ENCODE measurements at regions not wholly inside any gene's neighbourhood (a gene's known extent, or its start where the extent isn't known, plus 50 kb on each side); places are given as distances from the start of the nearest gene placed in this dataset.

DNA sequence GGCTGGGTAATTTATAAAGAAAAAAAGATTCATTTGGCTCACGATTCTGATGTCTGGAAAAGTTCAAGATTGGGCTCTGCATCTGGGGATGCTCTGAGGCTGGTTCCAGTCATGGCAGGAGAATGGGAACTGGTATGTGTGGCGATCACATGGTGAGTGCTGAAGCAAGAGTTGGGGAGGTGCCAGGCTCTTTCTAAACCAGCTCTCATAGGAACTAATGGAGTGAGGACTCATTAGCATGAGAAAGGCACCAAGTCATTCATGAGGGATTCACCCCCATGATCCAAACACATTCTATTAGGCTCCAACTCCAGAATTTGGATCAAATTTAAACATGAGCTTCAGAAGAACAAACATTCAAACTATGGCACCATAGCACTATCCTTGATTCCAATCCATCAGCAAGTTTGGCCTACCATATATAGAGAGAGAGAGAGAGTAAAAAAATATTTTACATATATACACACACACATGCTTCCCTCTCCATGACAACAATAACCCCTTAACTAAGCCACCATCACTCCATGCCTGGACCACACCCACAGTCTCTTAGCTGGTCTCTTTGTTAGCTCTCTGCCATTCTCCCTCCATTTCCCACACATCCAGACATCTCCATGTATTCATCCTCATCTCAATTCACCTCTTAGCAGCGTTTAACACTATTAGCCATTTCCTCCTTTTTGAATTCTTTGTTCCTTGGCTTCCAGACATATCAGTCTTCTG is 57.9 kb downstream of the NPY start:
- Histone ChIP-seq H3K27ac (ENCODE audit: low read length) (no peak overlapping the region), H2AFZ (ENCODE audit: low read depth, low read length) (no peak overlapping the region), H3K4me3 (ENCODE audit: low read depth in 1 of 2, low read length in 2 of 2) (no peak overlapping the region), H3K4me2 (ENCODE audit: insufficient read depth, low read length) (no peak overlapping the region), H3K9ac (ENCODE audit: low read depth, low read length) (no peak overlapping the region), H3K9me3 (ENCODE audit: insufficient read depth, low read length, severe bottlenecking) (no peaks in the 10 kb centered on the region), H3K4me1 (ENCODE audit: insufficient read depth, low read length) (no peaks in the 10 kb centered on the region), H3K27me3 (ENCODE audit: insufficient read depth, low read length, poor library complexity) (peaks cover 3% of the 10 kb centered on the region), H4K20me1 (ENCODE audit: insufficient read depth, low read length) (no peaks in the 10 kb centered on the region), H3K79me2 (ENCODE audit: insufficient read depth, low read length) (no peaks in the 10 kb centered on the region), H3K36me3 (ENCODE audit: insufficient read depth, low read length) (no peaks in the 10 kb centered on the region)
- no peak for ATAC-seq (ENCODE audit: insufficient read depth, low read depth)
- DNase-seq: no peak
- TF ChIP-seq, protein P1, sequence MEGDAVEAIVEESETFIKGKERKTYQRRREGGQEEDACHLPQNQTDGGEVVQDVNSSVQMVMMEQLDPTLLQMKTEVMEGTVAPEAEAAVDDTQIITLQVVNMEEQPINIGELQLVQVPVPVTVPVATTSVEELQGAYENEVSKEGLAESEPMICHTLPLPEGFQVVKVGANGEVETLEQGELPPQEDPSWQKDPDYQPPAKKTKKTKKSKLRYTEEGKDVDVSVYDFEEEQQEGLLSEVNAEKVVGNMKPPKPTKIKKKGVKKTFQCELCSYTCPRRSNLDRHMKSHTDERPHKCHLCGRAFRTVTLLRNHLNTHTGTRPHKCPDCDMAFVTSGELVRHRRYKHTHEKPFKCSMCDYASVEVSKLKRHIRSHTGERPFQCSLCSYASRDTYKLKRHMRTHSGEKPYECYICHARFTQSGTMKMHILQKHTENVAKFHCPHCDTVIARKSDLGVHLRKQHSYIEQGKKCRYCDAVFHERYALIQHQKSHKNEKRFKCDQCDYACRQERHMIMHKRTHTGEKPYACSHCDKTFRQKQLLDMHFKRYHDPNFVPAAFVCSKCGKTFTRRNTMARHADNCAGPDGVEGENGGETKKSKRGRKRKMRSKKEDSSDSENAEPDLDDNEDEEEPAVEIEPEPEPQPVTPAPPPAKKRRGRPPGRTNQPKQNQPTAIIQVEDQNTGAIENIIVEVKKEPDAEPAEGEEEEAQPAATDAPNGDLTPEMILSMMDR (IDR thresholded peaks at IDR 0.05; ENCODE audit: borderline replicate concordance, extremely low read depth, low read length, poor library complexity, severe bottlenecking): no peak

DNA sequence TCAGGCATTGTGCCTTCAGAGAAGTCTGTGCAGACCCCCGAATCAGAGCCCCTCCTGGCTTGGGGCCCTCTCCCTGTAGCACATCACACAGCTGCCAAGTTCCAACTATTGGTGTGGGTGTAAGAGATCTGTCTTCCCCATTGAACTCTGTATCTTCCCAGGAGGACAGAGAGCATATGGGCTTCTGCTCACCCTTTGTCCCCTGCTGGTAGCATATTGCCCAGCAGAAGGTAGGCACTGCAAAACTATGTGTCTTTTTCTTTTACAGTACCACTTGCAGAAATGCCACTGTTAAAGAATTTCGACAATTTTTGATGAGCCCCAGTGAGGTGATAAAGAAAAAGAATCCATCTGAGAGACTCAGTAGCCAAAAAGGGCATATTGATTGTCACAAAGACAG is 59.6 kb downstream of the NPY start:
- no peaks in the 10 kb centered on the region for H4K20me1 ChIP-seq (ENCODE audit: insufficient read depth, low read length)
- H3K9me3 ChIP-seq (ENCODE audit: insufficient read depth, low read length, severe bottlenecking): no peaks in the 10 kb centered on the region
- TF ChIP-seq EZH2 (IDR thresholded peaks at IDR 0.05; ENCODE audit: borderline replicate concordance, low read depth, low read length, severe bottlenecking): no peak
- TF ChIP-seq, protein P1 (IDR thresholded peaks at IDR 0.05; ENCODE audit: borderline replicate concordance, extremely low read depth, low read length, poor library complexity, severe bottlenecking): no peak
- H3K36me3 ChIP-seq (ENCODE audit: insufficient read depth, low read length): no peaks in the 10 kb centered on the region
- no peak overlapping the region for H3K27ac ChIP-seq (ENCODE audit: low read length)
- no peak overlapping the region for H3K9ac ChIP-seq (ENCODE audit: low read depth, low read length)
- no peaks in the 10 kb centered on the region for H3K4me1 ChIP-seq (ENCODE audit: insufficient read depth, low read length)
- DNase-seq (no peak), ATAC-seq (ENCODE audit: insufficient read depth, low read depth) (no peak)
- no peak overlapping the region for H2AFZ ChIP-seq (ENCODE audit: low read depth, low read length)
- H3K79me2 ChIP-seq (ENCODE audit: insufficient read depth, low read length): no peaks in the 10 kb centered on the region
- no peak overlapping the region for H3K4me3 ChIP-seq (ENCODE audit: low read depth in 1 of 2, low read length in 2 of 2)
- peaks cover 3% of the 10 kb centered on the region for H3K27me3 ChIP-seq (ENCODE audit: insufficient read depth, low read length, poor library complexity)
- no peak overlapping the region for H3K4me2 ChIP-seq (ENCODE audit: insufficient read depth, low read length)

DNA sequence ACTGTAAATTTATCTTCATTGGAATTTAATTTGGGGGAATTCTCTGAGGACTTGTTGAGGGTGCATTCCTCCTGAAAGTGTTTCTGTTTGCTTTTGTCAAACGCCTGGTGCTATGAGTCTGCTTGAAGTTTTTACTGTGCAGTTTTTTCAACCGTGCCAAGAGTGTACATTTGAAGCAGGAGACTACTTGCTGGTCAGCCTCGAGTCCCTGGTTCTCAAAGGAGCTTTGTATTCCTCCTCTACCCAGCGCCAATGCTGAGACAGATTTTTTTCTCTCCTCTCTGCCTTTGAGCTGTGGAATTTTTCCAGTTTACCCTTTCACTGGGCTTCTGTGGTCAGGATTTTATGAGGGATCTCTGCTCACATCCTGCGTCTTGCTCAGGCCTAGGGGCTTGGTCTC is 62.1 kb downstream of the NPY start:
- no peak for ATAC-seq (ENCODE audit: insufficient read depth, low read depth)
- DNase-seq: no peak
- TF ChIP-seq, protein P1 (IDR thresholded peaks at IDR 0.05; ENCODE audit: borderline replicate concordance, extremely low read depth, low read length, poor library complexity, severe bottlenecking): no peak

DNA sequence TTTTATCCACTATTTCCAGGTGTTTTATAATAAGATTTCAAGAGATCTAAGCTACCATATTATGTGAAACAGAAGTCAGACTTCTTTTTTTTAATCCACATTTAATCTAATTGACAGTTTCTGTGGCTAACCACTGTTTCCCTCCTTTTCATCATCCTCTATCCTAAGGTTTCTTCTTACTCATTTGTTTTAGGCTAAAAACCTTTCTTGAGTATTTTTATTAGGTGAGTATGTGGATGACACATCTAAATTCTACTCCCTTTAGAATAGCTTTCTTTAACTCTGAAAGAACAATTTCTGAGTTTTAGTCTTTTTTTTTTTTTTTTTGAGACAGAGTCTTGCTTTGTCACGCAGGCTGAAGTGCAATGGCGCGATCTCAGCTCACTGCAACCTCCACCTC is 62.7 kb downstream of the NPY start:
- Histone ChIP-seq H3K27ac (ENCODE audit: low read length) (no peak overlapping the region), H3K4me1 (ENCODE audit: insufficient read depth, low read length) (no peaks in the 10 kb centered on the region), H3K27me3 (ENCODE audit: insufficient read depth, low read length, poor library complexity) (peaks cover 3% of the 10 kb centered on the region), H3K4me2 (ENCODE audit: insufficient read depth, low read length) (no peak overlapping the region), H3K9ac (ENCODE audit: low read depth, low read length) (no peak overlapping the region), H3K9me3 (ENCODE audit: insufficient read depth, low read length, severe bottlenecking) (no peaks in the 10 kb centered on the region), H3K79me2 (ENCODE audit: insufficient read depth, low read length) (no peaks in the 10 kb centered on the region), H3K4me3 (ENCODE audit: low read depth in 1 of 2, low read length in 2 of 2) (no peak overlapping the region), H4K20me1 (ENCODE audit: insufficient read depth, low read length) (no peaks in the 10 kb centered on the region), H2AFZ (ENCODE audit: low read depth, low read length) (no peak overlapping the region), H3K36me3 (ENCODE audit: insufficient read depth, low read length) (no peaks in the 10 kb centered on the region)
- no peak for TF ChIP-seq EZH2 (IDR thresholded peaks at IDR 0.05; ENCODE audit: borderline replicate concordance, low read depth, low read length, severe bottlenecking)
- TF ChIP-seq, protein P1 (IDR thresholded peaks at IDR 0.05; ENCODE audit: borderline replicate concordance, extremely low read depth, low read length, poor library complexity, severe bottlenecking): no peak
- DNase-seq (no peak), ATAC-seq (ENCODE audit: insufficient read depth, low read depth) (no peak)

More for the DNA sequence above, 62.1 kb downstream of the NPY start:
- no peaks in the 10 kb centered on the region for H4K20me1 ChIP-seq (ENCODE audit: insufficient read depth, low read length)
- H3K36me3 ChIP-seq (ENCODE audit: insufficient read depth, low read length): no peaks in the 10 kb centered on the region
- H3K79me2 ChIP-seq (ENCODE audit: insufficient read depth, low read length): no peaks in the 10 kb centered on the region
- no peaks in the 10 kb centered on the region for H3K9me3 ChIP-seq (ENCODE audit: insufficient read depth, low read length, severe bottlenecking)
- peaks cover 3% of the 10 kb centered on the region for H3K27me3 ChIP-seq (ENCODE audit: insufficient read depth, low read length, poor library complexity)
- no peak overlapping the region for H3K9ac ChIP-seq (ENCODE audit: low read depth, low read length)
- no peak overlapping the region for H2AFZ ChIP-seq (ENCODE audit: low read depth, low read length)
- no peak overlapping the region for H3K4me2 ChIP-seq (ENCODE audit: insufficient read depth, low read length)
- no peaks in the 10 kb centered on the region for H3K4me1 ChIP-seq (ENCODE audit: insufficient read depth, low read length)
- no peak overlapping the region for H3K4me3 ChIP-seq (ENCODE audit: low read depth in 1 of 2, low read length in 2 of 2)
- no peak overlapping the region for H3K27ac ChIP-seq (ENCODE audit: low read length)

All from DND-41 (cell line).